Upper lobe of left lung (tissue), 6 donors: ENCODE measurements at regions not wholly inside any gene's neighbourhood (a gene's known extent, or its start where the extent isn't known, plus 50 kb on each side); places are given as distances from the start of the nearest gene placed in this dataset.
A peak's percentile ranks its signal among the peaks of the same experiment; 100 is the strongest.

Source experiments
- ATAC-seq, 2 donors: fragments of 200-7000 bp; cut with Tn5 transposase; one replicate each; pipeline ENCODE4 v1.9.1; 2022; ENCODE audit warnings: mild to moderate bottlenecking in 2 of 2, moderate library complexity in 2 of 2; ENCODE audit not compliant: low FRiP score in 2 of 2
- DNase-seq, 2 donors: peaks; one replicate each; pipeline ENCODE4 v3.0.0-alpha.2; 2019 to 2020
- H3K27ac ChIP-seq, 4 donors: fragments of 200-600 bp; sonication (generic); one replicate each; pipeline ENCODE4 v1.5.1; 2016 to 2019
- H3K27me3 ChIP-seq, 4 donors: fragments of 200-600 bp; sonication (generic); one replicate each; pipeline ENCODE4 v1.5.1; 2017 to 2019
- H3K36me3 ChIP-seq, 4 donors: fragments of 200-600 bp; sonication (generic); one replicate each; pipeline ENCODE4 v1.5.1; 2016 to 2019
- H3K4me1 ChIP-seq, 4 donors: fragments of 200-600 bp; sonication (generic); one replicate each; pipeline ENCODE4 v1.5.1; 2018 to 2019
- H3K4me3 ChIP-seq, 4 donors: fragments of 200-600 bp; sonication (generic); one replicate each; pipeline ENCODE4 v1.5.1; 2017 to 2019; ENCODE audit warnings: mild to moderate bottlenecking in 2 of 4, moderate library complexity in 1 of 4
- H3K9me3 ChIP-seq, 4 donors: fragments of 200-600 bp; sonication (generic); one replicate each; pipeline ENCODE4 v1.5.1; 2018 to 2019
- EP300 ChIP-seq, 4 donors: sonication (generic); formaldehyde crosslinking; IDR thresholded peaks; one replicate each; pipeline ENCODE4 v1.5.1; 2017; ENCODE audit warnings: antibody characterized with exemption in 4 of 4, control low read depth in 2 of 4
- POLR2A ChIP-seq, 4 donors: fragments of 450-650 bp; IDR thresholded peaks; one replicate each; pipeline ENCODE4 v1.5.1; 2016 to 2017; ENCODE audit warnings: antibody characterized with exemption in 4 of 4, mild to moderate bottlenecking in 2 of 4
- POLR2AphosphoS5 ChIP-seq, 2 donors: sonication (generic); formaldehyde crosslinking; IDR thresholded peaks; one replicate each; pipeline ENCODE4 v1.5.1; 2017; ENCODE audit warnings: antibody characterized with exemption in 2 of 2
- WGBS, 2 donors: methylation state at CpG; one replicate each; pipeline ENCODE4 v1.1.5; 2017 to 2018; 5-methylcytosine and 5-hydroxymethylcytosine counted together
- TF ChIP-seq, protein P1 (sequence below), 6 experiments: fragments of 450-650 bp in 4 of 6; fragments of 200-600 bp in 2 of 6; sonication (generic) in 2 of 6; IDR thresholded peaks; one replicate each; pipeline ENCODE4 v1.5.1; 2016 to 2019; ENCODE audit warnings: antibody characterized with exemption in 6 of 6
- donor health status: DM: no; HTN: no; CAD: no; lungs with moderate emphysema.
- donor health status: DM: no; HTN: yes; CAD: no; lungs with severe emphysema.

DNA sequence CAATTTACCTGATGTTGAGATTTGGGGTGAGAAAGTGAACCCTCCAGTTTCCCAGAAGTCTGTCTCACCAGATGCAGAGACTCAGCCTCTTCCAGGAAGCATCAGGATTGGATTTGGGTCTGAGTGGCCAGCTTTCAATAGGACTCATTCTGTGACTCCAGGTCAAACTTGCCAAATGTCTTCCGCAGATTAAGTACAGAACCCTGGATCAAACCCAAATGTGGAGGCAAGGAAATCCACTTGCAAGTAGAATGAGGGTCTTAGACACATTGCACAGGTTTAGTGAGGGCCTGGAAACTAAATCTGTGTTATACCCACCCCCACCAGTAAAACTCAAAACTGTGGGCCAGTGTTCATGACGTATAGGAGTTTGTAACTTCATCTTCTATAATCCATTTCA is 372.2 kb upstream of the MGMT start:
- Histone ChIP-seq H3K36me3 (no peaks in the 10 kb centered on the region), H3K4me1 (peaks cover 0 to 8% (median 4%) of the 10 kb centered on the region in 4 donors), H3K27ac (no peak overlapping the region), H3K27me3 (no peaks in the 10 kb centered on the region), H3K9me3 (no peaks in the 10 kb centered on the region), H3K4me3 (no peak overlapping the region)
- no peak for ATAC-seq
- TF ChIP-seq EP300 (IDR thresholded peaks at IDR 0.05) (no peak), POLR2AphosphoS5 (IDR thresholded peaks at IDR 0.05) (no peak), POLR2A (IDR thresholded peaks at IDR 0.05) (no peak)
- WGBS, 2 donors: 76 to 98% methylated on average over 2 of the region's 2 CpGs
- DNase-seq: no peak

DNA sequence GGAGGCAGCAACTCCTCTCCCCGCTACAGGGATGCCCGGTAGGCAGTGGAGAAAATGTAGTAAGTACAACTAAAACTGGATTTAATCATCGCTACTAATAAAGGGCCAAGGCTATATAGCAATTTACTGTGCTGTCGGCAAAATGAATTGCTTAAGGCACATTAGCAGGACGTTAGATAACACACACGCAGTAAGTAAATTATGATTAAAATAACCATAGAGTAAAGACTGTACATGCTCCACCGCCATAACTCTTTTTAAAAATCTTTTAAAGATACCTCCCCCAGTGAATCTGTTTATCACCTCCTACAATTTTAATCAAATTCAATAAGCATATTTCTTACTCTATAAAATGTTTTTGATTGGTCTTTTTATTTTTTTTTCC is 371.4 kb upstream of the MGMT start:
- Histone ChIP-seq H3K27me3 (no peaks in the 10 kb centered on the region), H3K4me1 (peaks cover 0 to 8% (median 4%) of the 10 kb centered on the region in 4 donors), H3K36me3 (no peaks in the 10 kb centered on the region), H3K9me3 (no peaks in the 10 kb centered on the region), H3K27ac (no peak overlapping the region), H3K4me3 (no peak overlapping the region)
- 78 to 90% methylated on average over 7 of the region's 7 CpGs for whole genome bisulfite sequencing, 2 donors
- no peak for TF ChIP-seq POLR2A (IDR thresholded peaks at IDR 0.05)
- no peak for TF ChIP-seq POLR2AphosphoS5 (IDR thresholded peaks at IDR 0.05)
- TF ChIP-seq EP300 (IDR thresholded peaks at IDR 0.05): no peak
- TF ChIP-seq, protein P1, sequence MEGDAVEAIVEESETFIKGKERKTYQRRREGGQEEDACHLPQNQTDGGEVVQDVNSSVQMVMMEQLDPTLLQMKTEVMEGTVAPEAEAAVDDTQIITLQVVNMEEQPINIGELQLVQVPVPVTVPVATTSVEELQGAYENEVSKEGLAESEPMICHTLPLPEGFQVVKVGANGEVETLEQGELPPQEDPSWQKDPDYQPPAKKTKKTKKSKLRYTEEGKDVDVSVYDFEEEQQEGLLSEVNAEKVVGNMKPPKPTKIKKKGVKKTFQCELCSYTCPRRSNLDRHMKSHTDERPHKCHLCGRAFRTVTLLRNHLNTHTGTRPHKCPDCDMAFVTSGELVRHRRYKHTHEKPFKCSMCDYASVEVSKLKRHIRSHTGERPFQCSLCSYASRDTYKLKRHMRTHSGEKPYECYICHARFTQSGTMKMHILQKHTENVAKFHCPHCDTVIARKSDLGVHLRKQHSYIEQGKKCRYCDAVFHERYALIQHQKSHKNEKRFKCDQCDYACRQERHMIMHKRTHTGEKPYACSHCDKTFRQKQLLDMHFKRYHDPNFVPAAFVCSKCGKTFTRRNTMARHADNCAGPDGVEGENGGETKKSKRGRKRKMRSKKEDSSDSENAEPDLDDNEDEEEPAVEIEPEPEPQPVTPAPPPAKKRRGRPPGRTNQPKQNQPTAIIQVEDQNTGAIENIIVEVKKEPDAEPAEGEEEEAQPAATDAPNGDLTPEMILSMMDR (IDR thresholded peaks at IDR 0.05): no peak
- no peak for ATAC-seq
- no peak for DNase-seq

DNA sequence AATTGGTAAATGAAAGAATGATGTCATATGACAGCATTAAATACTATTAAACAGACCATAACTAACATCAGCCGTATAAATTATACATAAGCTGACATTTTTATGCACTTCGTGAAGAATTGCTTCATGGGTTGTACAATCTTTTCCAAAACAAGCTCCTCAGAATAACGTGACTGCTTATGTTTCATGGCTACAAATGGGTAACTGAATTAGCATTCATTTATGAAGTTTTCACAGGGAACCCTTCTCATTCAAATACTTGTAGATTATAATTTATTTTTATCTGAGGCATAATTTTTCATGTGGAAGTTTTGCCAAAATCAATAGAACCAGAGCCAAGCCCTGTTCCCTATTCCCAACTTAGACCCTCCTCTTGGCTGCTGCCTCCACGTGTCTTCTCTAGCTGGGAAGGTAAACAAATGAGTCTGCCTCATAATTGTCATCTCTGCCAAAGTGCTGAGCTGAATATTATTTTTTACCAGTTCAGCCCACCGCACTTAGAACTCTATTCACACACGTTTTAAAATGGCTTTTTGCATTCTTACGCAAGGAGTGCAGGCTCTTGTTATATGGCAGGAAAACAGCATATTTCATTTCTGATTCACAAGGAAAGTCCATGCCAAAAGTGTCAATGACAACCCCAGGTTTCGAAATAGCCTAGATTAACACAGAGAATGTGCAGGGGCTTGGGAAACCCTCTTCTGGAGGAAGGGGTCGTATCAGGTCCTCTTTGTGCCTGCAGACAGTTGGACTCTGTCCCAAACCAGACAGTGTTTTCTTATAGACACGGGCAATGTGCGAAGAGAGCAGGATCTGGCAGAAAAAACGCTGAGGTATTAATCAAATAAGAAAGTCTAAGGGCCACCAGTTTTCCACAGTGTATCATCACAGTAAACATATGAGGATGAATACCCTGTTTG is 370.7 kb upstream of the MGMT start:
- H3K27me3 ChIP-seq: no peaks in the 10 kb centered on the region

DNA sequence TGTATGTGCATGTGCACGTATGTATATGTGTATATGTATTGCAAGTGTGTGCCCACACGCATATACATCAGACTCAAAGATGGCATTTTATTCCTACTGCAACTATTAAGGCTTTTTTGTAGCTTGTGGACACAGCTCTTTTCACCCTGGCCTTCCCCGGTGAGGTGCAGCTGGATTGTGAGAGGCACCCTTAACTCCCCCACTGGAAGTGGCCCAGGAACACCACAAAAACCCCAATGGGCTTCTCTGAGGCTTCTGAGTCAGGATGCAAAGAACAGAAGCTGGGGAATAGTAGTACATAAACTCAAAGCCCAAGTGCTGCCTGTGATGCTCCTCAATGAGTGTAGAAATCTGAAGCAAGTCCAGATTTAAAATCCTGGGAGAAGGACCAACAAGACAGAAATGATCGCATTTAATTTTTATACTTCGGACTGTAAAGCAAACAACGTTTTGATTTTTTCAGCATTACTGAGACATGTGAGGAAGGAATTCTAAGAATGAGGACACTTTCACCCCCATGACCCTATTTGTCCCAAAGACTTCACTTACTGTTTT is 369.2 kb upstream of the MGMT start:
- no peak for ATAC-seq
- no peak overlapping the region for H3K4me3 ChIP-seq
- WGBS, 2 donors: 83% methylated on average over 6 of the region's 6 CpGs
- H3K27ac ChIP-seq: no peak overlapping the region
- no peaks in the 10 kb centered on the region for H3K9me3 ChIP-seq
- TF ChIP-seq POLR2A (IDR thresholded peaks at IDR 0.05): no peak
- TF ChIP-seq EP300 (IDR thresholded peaks at IDR 0.05): no peak
- TF ChIP-seq, protein P1 (IDR thresholded peaks at IDR 0.05): no peak
- TF ChIP-seq POLR2AphosphoS5 (IDR thresholded peaks at IDR 0.05): no peak
- H3K4me1 ChIP-seq: peaks cover 0 to 8% (median 4%) of the 10 kb centered on the region in 4 donors
- no peaks in the 10 kb centered on the region for H3K36me3 ChIP-seq
- no peaks in the 10 kb centered on the region for H3K27me3 ChIP-seq
- DNase-seq: peak in 1 of 2 donors; percentile 3

More for the DNA sequence above, 370.7 kb upstream of the MGMT start:
- Histone ChIP-seq H3K4me1 (peaks cover 0 to 8% (median 4%) of the 10 kb centered on the region in 4 donors), H3K36me3 (no peaks in the 10 kb centered on the region), H3K4me3 (no peak overlapping the region), H3K27ac (no peak overlapping the region), H3K9me3 (no peaks in the 10 kb centered on the region)
- peak in 1 of 2 donors; percentile 55 for TF ChIP-seq POLR2AphosphoS5 (IDR thresholded peaks at IDR 0.05)
- TF ChIP-seq, protein P1 (IDR thresholded peaks at IDR 0.05): no peak
- no peak for TF ChIP-seq EP300 (IDR thresholded peaks at IDR 0.05)
- no peak for TF ChIP-seq POLR2A (IDR thresholded peaks at IDR 0.05)
- DNase-seq (peak in 1 of 2 donors; percentile 5), ATAC-seq (peak in 1 of 2 donors; percentile 87)
- 34 to 35% methylated on average over 12 of the region's 12 CpGs for WGBS, 2 donors

DNA sequence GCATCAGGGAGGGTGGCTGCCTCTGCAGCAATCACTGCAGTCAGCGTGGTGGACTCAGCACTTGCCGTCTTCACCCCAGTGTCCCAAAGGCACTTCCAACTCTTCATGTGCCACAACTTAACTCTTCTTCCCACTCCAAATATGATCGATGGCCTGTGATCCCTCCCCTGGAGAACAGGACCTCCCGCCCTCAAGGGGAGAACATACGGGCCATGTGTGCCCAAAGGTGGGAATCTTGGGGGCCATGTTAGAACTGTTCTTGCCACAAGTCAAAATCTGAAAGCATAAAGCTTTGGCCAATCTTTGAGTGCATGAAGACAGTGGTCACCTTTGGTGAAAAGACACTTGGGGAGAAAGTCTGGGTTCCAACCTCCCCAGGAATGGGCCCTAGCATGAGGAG is 368.5 kb upstream of the MGMT start:
- TF ChIP-seq, protein P1 (IDR thresholded peaks at IDR 0.05): no peak
- TF ChIP-seq POLR2AphosphoS5 (IDR thresholded peaks at IDR 0.05): no peak
- no peak for TF ChIP-seq POLR2A (IDR thresholded peaks at IDR 0.05)
- TF ChIP-seq EP300 (IDR thresholded peaks at IDR 0.05): no peak
- WGBS, 2 donors: 89 to 94% methylated on average over 5 of the region's 5 CpGs
- ATAC-seq (no peak), DNase-seq (no peak)
- no peak overlapping the region for H3K27ac ChIP-seq
- H3K4me1 ChIP-seq: peaks cover 0 to 8% (median 4%) of the 10 kb centered on the region in 4 donors
- no peaks in the 10 kb centered on the region for H3K36me3 ChIP-seq
- no peak overlapping the region for H3K4me3 ChIP-seq
- no peaks in the 10 kb centered on the region for H3K27me3 ChIP-seq
- H3K9me3 ChIP-seq: no peaks in the 10 kb centered on the region
